ENCODE measurements at regions not wholly inside any gene's neighbourhood (a gene's known extent, or its start where the extent isn't known, plus 50 kb on each side); places are given as distances from the start of the nearest gene placed in this dataset.
"Not testable (repeated sequence)": the region's sequence is repeated elsewhere in the genome, so short reads cannot be mapped to it uniquely, and the experiment has no call there.

- DNase-seq: not testable (repeated sequence)
Measured at GRCh38 chr12:124669271-124669721, 101.9 kb upstream of the NCOR2 start.

DNA sequence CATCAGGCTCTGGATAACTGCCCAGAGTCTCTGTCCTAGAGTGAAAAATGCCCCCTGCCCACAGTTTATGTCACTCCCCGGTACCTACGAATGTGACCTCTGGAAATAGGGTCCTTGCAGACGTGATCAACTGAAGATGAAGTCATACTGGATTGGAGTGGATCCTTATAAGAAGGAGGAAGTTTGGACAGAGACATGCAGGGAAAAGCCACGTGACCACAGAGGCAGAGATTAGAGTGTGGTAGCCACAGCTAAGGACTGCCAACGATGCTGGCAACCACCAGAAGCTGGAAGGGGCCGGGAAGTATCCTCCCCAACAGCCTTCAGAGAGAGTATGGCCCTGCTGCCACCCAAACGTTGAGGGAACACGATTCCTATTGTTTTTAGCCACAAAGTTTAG lies 101.2 kb upstream of the NCOR2 start:
- DNase-seq: no peak

DNA sequence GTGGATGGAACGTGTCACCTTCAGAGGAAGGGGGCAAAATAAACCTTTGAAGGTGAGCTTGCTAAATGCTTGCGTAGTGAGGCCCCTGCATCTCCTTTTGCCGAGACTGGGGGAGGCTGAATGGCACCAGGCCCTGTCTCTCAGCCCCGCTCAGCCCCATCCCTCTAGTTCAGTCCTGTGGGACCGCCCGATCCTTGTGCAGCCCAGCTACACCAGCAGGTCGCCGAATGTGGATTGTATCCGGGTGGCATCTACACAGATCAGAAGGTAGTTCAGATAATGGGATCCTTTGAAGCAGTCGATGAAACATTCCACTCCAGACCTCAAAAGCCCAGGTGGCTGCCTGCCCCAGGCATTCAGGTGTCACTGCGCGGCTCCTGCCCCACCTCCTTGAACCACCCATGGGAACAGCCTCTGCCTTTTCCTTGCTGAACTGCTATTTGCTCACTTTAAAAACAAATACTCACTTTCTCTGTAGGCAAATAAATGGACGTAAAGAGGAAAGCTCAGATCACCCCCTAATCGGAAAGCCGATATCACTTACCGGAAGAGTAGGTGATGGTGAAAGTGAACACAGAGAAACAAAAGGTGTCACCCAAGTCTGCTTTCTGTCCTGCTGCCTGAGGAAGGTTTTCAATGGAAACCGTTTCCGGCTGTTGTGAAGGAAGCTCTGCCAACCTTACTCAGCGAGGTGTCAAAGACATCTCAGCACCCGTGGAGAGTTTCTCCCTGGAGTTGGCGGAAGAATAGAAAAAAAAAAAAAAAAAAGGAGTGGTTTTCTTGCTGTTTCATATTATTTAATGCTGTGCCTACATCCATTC lies 100.3 kb upstream of the NCOR2 start:
- DNase-seq: no peak

DNA sequence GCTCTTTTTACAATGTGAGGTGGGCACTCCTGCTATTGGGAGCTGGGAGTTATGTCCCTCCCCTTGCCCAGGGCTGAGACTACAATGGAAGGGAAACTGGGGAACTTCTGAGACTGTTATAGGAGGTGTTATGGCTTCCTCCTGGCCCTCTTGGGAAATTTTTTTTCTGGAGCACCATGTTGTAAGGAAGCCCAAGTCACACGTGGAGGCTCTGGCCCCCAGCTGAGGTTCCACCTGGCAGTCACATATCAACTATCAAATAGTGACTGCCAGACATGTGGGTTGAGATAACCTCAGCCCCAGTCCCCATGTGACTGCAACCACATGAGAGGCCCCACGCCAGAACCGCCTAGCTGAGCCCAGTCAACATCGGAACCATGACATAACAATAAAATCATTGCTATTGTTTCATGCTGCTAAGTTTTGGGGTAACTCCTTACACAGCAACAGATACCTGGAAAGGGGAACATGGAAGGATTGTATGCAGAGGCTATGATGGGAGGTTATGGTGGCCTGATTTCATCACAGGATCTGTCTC lies 99.4 kb upstream of the NCOR2 start:
- DNase-seq: no peak

- DNase-seq: no peak
Measured at GRCh38 chr12:124665511-124665910, 98.1 kb upstream of the NCOR2 start.

DNA sequence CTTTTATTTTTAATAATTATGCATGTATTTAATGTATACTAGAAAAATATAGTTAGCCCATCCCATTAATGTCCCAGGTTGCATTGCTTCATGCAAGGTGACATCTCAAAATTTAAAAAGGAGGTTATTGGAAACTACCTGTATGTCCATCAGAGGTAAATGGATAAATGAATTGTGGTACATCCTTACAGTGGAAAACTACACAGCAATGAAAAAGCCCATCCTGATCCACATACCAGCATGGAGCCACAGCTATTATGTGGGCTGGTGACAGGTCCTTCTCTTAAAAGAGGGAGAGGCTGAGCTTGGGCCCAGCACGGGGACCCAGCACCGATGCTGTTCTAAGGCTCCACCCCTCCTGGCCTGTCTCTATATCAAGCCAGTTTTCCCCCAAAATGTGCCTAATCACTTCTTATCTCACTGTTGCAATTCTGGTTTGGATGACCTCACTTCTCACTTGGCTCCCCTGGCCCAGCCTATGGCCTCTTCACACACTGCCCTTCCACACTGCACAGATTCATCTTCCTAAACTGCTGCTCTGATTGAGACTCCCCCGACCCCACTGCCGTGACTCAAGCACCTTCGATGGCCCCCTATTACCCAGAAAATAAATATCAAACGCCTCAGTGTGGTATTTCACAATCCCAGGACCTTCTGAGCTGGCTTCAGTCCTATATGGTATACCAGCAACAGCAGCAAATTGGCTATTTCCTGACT lies 97.1 kb upstream of the NCOR2 start:
- DNase-seq: no peak

GRCh38 chr12:124663771-124664366 lies 96.5 kb upstream of the NCOR2 start:
- no peak for DNase-seq

- DNase-seq: no peak
Measured at GRCh38 chr12:124663206-124663605, 95.8 kb upstream of the NCOR2 start.

DNA sequence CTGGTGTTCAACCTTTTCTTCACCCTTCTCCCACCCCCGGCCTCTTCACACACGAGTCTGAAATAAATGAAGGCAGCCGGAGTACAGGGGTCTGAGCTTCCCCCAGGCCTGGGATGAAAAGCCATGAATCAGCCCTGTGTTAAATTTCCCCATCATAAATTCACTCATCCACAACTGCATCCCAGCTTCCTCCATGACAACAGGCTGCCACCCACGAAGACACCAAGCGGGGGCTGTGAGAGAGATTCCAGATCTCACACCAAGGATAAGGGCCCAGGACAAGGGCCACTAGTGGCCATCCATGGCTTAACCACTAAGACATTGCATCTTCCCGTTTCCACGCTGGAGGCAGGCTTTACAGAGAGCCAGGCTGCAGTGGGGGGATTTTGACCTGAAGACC lies 93.9 kb upstream of the NCOR2 start:
- no peak for DNase-seq

DNA sequence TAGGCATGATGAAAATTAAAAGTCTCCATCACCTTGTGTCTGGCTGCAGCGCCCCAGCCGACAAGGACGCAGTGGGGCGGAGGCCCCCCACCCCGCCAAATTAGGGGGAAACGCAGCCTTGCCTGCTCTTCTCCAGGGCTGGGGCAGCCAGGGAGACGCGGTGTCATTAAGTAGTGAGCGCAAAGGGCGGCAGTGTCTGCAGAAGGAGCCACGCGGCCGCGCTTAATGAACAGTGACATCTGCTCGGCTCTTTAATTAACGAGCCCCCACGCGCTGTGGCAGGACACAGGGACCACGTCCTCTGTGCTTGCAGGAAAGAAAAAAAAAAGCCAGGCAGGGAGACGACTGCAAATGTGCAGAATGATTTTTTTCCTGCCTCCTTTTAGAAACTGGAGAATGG lies 93.4 kb upstream of the NCOR2 start:
- DNase-seq: no peak

GRCh38 chr12:124658806-124659402 lies 91.5 kb upstream of the NCOR2 start:
- DNase-seq: no peak

- no peak for DNase-seq
Measured at GRCh38 chr12:124658302-124658701, 90.9 kb upstream of the NCOR2 start.

- DNase-seq: no peak
Measured at GRCh38 chr12:124656947-124657434, 89.6 kb upstream of the NCOR2 start.

GRCh38 chr12:124655698-124656516 lies 88.5 kb upstream of the NCOR2 start:
- no peak for DNase-seq

DNA sequence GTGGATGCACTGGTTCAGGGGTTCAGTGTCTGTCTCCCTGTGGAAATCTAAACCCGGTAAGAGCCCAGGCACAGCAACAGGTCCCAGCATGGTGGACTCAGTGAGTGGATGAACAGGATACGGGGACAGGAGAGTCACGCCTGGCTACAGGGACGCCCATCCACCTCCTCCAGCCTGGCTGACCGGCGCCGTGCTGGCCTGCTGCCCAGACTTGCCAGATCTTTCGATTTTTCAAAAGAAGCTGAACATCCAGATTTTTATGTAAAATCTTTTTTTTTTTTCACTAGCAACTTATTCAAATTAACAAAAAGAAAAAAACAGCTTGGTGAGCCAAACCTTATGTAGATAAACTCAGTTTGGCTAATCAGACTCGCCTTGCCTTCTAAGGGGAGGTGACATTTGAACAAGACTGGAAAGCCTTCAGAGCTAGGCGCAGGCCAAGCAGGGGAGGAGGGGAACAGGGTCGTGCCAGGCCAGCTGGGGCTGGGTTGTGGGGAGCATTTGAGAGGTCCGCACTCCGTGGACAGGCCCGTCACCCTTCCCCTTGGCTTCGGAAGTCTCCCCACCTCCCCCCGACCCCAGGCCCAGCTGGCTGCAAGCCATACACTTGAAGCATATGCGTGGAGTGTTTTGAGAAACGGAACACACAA lies 87.8 kb upstream of the NCOR2 start:
- no peak for DNase-seq

- DNase-seq: no peak
Measured at GRCh38 chr12:124654666-124655047, 87.2 kb upstream of the NCOR2 start.

DNA sequence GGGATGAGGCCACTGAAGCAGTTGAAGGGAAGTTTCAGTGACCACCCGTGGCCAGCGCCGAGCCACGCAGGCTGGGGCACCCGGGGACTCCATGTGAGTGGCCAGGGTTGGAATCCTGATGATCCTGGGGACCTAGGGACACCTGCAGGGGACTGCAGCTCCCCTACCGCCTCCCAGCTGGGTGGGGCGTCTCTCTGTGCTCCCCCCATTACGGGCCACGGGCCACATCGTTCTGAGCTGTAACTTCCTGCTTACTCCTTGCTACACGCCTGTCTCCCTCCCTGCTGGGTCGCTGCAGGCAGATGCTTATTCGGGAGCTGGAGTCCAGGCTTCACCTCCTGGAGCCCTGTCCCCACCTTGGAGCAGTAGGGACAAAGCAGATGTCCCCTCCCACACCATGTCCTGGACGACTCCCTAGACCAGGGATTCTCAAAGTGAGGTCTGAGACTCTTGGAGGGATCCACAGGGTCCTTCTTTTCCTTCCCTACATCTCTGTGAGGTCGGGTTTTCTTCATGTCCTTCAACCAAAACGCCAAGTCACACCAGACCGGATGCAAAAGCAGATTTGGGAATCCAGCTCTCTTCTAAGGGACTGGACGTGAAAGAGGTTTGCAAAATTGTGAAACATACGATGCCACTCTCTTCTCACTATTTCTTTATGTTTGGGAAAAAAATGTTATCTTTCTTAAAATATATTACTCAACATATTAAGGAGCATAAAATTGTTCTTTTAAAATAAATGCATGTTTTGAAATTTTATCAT lies 85.9 kb upstream of the NCOR2 start:
- DNase-seq: no peak

- DNase-seq: no peak
Measured at GRCh38 chr12:124652661-124653060, 85.2 kb upstream of the NCOR2 start.

- no peak for DNase-seq
Measured at GRCh38 chr12:124651516-124652273, 84.3 kb upstream of the NCOR2 start.

- no peak for DNase-seq
Measured at GRCh38 chr12:124650912-124651311, 83.5 kb upstream of the NCOR2 start.
